Left renal pelvis (tissue), 4 donors: ENCODE measurements at regions not wholly inside any gene's neighbourhood (a gene's known extent, or its start where the extent isn't known, plus 50 kb on each side); places are given as distances from the start of the nearest gene placed in this dataset.

Experiments used
- DNase-seq, 4 donors: peaks; one replicate each; pipeline ENCODE4 v3.0.0-alpha.2; 2013; ENCODE audit warnings: low read depth in 4 of 4, low spot score in 3 of 4

- DNase-seq: no peak
Observed at GRCh38 chr6:6780231-6780630, 191.7 kb downstream of the LY86 start.

GRCh38 chr6:6781172-6781872 lies 192.8 kb downstream of the LY86 start:
- DNase-seq: no peak

- DNase-seq: no peak
Observed at GRCh38 chr6:6781873-6782227, 193.3 kb downstream of the LY86 start.

GRCh38 chr6:6783721-6784120 lies 195.2 kb downstream of the LY86 start:
- no peak for DNase-seq

GRCh38 chr6:6784514-6785162 lies 196.1 kb downstream of the LY86 start:
- DNase-seq: no peak

- no peak for DNase-seq
Observed at GRCh38 chr6:6785163-6785521, 196.6 kb downstream of the LY86 start.

- DNase-seq: no peak
Observed at GRCh38 chr6:6788394-6789032, 200.0 kb downstream of the LY86 start.

GRCh38 chr6:6790393-6790792 lies 201.9 kb downstream of the LY86 start:
- no peak for DNase-seq

- no peak for DNase-seq
Observed at GRCh38 chr6:6790891-6791290, 202.4 kb downstream of the LY86 start.

GRCh38 chr6:6793388-6794250 lies 205.1 kb downstream of the LY86 start:
- no peak for DNase-seq

- no peak for DNase-seq
Observed at GRCh38 chr6:6795393-6795792, 206.9 kb downstream of the LY86 start.

- no peak for DNase-seq
Observed at GRCh38 chr6:6796818-6797217, 208.3 kb downstream of the LY86 start.

GRCh38 chr6:6798448-6798860 lies 209.9 kb downstream of the LY86 start:
- no peak for DNase-seq

GRCh38 chr6:6801005-6801335 lies 212.4 kb downstream of the LY86 start:
- no peak for DNase-seq

- DNase-seq: no peak
Observed at GRCh38 chr6:6801635-6802218, 213.2 kb downstream of the LY86 start.

- DNase-seq: no peak
Observed at GRCh38 chr6:6803180-6803977, 214.9 kb downstream of the LY86 start.

GRCh38 chr6:6804843-6805615 lies 216.5 kb downstream of the LY86 start:
- DNase-seq: no peak

GRCh38 chr6:6806844-6807518 lies 218.5 kb downstream of the LY86 start:
- no peak for DNase-seq

GRCh38 chr6:6808343-6808742 lies 219.8 kb downstream of the LY86 start:
- DNase-seq: no peak
